Skin of body (tissue), 1 donor: ENCODE measurements at regions not wholly inside any gene's neighbourhood (a gene's known extent, or its start where the extent isn't known, plus 50 kb on each side); places are given as distances from the start of the nearest gene placed in this dataset.

Experiments
- DNase-seq: peaks from one replicate; lab custom pipeline; 2025; lab: John Stamatoyannopoulos, UW

- DNase-seq: no peak
Observed at GRCh38 chr10:31754803-31755624, 173.6 kb downstream of the ARHGAP12 start.

GRCh38 chr10:31753681-31754080, 174.9 kb downstream of the ARHGAP12 start:
- no peak for DNase-seq

DNA sequence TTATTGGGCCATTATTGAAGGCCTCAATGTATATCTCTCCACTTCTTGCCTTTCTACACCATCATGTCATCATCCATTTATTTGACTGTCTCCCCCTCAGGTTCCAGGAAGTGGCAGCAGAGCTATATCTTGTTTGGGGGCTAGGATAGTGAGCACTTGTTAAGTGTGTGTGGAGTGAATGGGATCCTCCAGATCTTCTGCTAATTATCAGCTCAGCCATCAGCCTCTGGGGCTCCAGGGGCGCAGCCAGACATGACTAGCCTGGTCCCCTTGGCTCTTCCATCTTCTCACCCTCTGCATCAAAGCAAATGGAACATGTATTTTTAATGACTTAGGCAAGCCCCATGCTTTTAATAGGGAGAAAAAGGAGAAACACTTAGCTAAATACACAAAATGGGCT, 176.5 kb downstream of the ARHGAP12 start:
- DNase-seq: no peak

DNA sequence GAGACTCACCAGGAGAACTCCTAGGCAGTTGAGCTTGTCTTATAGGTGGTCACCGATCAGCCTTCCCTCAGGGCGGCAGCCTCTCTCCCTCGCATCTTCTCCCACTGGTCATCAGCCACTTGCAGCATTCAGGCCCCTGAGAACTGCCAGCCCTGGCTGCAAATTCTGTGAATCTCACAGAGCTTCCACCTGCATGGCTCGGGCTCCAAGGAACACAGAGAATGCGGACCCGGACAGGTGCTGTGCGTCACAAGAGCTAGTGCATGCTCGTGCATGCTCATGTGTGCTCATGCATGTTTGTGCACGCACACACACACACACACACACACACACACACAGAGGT, 176.9 kb downstream of the ARHGAP12 start:
- DNase-seq: no peak

- DNase-seq: peak; percentile 74
Observed at GRCh38 chr10:31751051-31751737, 177.4 kb downstream of the ARHGAP12 start.

GRCh38 chr10:31749981-31750840, 178.4 kb downstream of the ARHGAP12 start:
- DNase-seq: peak; percentile 29

GRCh38 chr10:31749301-31749700, 179.3 kb downstream of the ARHGAP12 start:
- DNase-seq: no peak

DNA sequence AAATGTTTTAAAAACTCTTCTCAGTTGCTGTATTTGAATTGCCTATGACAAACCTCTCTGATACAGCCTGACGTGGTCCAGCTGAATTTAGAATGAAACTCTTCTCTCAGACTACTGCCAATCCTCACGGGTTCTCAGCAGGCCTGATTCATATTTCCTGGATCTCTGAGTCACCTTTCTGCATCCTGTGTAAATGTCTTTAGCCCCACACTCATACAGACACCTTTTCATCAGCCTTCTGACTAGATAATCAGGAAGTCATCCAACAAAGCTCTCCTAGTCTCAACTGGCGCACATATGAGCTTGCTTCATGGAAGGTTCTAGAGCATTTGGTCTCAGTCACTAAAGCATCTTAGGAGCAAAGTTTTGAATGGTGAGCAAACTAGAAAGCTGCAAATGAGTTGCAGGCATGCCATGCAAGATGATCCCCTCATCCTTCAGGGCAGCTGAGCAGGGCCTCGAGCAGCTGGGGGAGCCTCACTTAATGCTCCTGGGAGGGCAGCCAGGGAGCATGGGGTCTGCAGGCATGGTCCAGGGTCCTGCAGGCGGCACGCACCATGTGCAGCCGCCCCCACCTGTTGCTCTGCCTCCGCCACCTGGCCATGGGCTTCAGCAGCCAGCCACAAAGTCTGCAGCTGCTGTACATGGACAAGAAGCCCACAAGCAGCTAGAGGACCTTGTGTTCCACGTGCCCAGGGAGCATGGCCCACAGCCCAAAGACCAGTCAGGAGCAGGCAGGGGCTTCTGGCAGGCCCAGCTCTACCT, 182.8 kb downstream of the ARHGAP12 start:
- peak; percentile 23 for DNase-seq

- DNase-seq: no peak
Observed at GRCh38 chr10:31744025-31744424, 184.6 kb downstream of the ARHGAP12 start.

- DNase-seq: no peak
Observed at GRCh38 chr10:31742255-31742654, 186.4 kb downstream of the ARHGAP12 start.

DNA sequence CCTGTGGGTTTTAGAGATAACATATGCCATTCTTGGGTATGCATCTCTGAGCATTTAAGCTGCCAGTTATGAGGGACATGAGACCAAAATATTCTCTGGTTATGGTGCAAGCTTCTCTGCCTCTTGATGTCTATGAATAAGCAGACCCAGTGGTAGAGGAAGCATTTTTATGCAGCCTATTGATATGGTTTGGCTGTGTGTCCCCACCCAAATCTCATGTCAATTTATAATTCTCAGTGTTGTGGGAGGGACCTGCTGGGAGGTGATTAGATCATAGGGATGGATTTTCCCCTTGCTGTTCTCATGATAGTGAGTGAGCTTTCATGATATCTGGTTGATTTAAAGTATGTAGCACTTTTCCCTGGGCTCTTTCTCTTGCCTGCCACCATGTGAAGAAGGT, 187.2 kb downstream of the ARHGAP12 start:
- no peak for DNase-seq

DNA sequence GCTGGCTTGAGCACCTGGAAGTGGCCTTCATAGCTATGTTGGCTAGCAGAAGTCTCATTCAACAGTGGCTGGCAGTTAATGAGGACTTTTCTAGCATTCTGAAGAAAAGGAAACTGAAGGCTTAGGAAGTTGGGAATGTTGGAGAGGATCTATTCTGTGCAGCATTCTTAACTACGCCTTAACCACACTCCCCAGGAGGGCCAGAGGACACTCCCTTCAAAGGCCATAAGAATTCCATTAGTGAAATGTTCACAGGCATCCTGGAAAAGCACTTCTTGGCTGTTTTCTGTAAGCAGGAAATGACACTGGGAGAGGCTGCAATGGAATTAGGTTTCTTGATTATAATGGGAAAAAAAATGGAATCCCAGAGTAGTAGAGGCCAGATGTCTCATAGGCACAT, 188.9 kb downstream of the ARHGAP12 start:
- DNase-seq: peak; percentile 99

DNA sequence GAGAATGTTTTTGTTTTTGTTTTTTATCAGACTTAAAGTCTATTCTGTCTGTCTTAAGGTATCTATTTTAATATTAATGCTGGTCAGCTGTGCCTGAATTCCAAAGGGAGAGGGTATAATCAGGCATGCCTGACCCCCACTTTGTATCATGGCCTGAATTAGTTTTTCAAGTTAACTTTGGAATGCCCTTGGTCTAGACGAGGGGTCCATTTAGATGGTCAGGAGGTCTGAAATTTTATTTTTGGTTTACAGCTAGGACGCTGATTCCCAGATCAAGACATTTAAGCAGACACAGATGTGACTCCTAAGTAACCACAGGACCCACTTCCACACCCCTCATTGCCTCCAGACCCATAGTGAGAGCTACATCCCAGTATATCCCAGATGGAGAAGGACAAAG, 189.5 kb downstream of the ARHGAP12 start:
- DNase-seq: no peak

GRCh38 chr10:31731711-31732110, 196.9 kb downstream of the ARHGAP12 start:
- DNase-seq: no peak

DNA sequence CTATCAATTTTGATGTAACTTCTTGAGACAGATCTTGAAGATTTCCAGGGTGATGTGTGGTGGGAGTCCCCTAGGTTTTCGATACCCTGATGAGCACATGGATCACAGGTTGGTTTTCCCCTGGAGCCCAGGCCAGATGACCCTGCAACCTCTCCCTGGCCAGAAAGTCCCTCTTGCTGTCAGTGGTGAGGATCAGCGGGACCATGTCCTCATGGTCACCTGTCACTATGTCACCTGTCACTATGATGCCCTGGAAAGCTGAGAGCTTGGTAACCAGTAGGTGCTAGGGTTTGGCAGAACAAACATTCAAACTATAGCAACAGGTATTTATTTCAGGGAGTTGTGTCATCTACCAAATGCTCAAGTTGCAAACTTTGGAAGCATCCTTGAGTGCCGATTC, 197.9 kb downstream of the ARHGAP12 start:
- no peak for DNase-seq

GRCh38 chr10:31728698-31729224, 199.9 kb downstream of the ARHGAP12 start:
- no peak for DNase-seq

GRCh38 chr10:31725436-31725835, 203.2 kb downstream of the ARHGAP12 start:
- no peak for DNase-seq

DNA sequence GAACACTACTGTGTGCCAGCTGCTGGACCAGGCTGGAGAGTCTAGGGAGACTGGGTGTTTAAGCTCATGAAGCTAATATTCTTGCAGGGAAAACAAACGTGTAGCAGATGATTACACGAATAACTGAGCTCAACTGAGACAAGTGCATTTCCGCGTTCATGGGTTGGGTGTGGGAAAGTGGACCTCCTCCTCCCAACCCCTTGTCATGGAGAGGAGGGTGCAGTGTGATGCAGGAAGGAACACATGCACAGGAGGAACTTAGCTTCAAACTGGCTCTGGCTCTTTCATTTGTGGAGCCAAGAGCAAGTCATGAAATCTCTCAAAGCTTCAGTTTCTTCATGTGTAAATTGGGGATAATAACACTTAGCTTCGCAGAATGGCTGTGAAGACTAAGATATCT, 204.3 kb downstream of the ARHGAP12 start:
- no peak for DNase-seq

DNA sequence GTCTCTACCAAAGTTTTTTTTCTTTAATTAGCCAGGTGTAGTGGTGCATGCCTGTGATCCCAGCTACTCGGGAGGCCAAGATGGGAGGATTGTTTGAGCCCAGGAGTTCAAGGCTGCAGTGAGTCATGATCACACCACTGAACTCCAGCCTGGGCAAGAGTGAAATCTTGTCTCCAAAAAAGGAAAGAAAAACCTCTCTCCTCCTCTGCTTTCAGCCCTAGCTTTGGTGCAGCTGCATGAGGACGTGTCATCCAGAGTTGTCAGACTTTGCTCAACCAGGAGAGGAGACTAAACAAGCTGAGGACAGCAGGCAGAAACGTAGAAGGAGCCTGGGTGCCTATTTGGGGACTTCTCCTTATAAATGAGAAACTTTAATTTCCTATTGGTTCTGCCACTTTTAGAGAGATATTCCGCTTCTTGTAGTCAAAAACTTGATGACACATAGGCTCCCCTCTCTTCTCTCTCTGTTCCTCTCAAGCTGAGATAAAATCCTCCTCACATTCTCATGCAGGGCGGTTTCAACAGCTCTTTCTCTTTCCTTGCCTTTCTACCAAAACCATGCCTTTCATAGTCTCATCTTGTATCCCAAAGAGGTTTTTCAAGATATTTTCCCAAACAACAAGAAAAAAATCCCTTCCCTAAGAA, 205.4 kb downstream of the ARHGAP12 start:
- no peak for DNase-seq

GRCh38 chr10:31721096-31721495, 207.5 kb downstream of the ARHGAP12 start:
- peak; percentile 34 for DNase-seq

DNA sequence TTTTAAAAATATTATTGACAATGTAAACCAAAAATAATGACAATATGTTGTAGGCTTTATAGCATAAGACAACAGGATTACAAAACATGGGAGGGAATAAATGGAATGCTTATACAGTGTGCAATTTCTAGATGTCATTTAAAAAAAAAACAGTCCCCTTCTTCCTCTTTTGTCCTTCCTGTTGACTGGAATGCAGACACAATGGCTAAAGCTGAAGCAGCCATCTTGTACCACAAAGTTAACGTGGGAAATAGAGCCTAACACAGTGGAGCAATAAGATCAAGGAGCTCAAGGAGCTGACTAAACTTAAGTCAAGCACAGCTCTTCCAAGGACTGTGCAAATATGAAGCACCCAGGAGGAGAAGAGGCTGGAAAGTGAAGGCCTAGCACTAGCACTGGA, 208.1 kb downstream of the ARHGAP12 start:
- DNase-seq: no peak
